HepG2 (cell line): ENCODE measurements at regions not wholly inside any gene's neighbourhood (a gene's known extent, or its start where the extent isn't known, plus 50 kb on each side); places are given as distances from the start of the nearest gene placed in this dataset.

Experiments
- ATRX ChIP-seq: sonication (generic); formaldehyde crosslinking; IDR thresholded peaks from 2 replicates; pipeline ENCODE4 v1.4.0; 2020; ENCODE audit warnings: missing genetic modification reagents, borderline replicate concordance
- FIP1L1 ChIP-seq: fragments of 200-400 bp; formaldehyde crosslinking; IDR thresholded peaks from 2 replicates; pipeline ENCODE4 v1.6.1; 2018; ENCODE audit warnings: low read depth, mild to moderate bottlenecking, low read length, moderate library complexity, borderline replicate concordance; ENCODE audit not compliant: insufficient read depth
- HNF1B ChIP-seq: sonication (generic); formaldehyde crosslinking; IDR thresholded peaks from 2 replicates; pipeline ENCODE4 v1.5.1; 2020; ENCODE audit warnings: mild to moderate bottlenecking, moderate library complexity, missing genetic modification reagents
- HNF4A ChIP-seq: sonication (generic); formaldehyde crosslinking; IDR thresholded peaks from 2 replicates; pipeline ENCODE4 v1.4.0; 2020; ENCODE audit warnings: missing genetic modification reagents
- HOXA5 ChIP-seq: sonication (generic); formaldehyde crosslinking; IDR thresholded peaks from 2 replicates; pipeline ENCODE4 v1.4.0; 2020; ENCODE audit warnings: missing genetic modification reagents
- MIER3 ChIP-seq: IDR thresholded peaks from 2 replicates; pipeline ENCODE4 v1.6.1; 2016; ENCODE audit warnings: missing compliant biosample characterization, borderline replicate concordance
- MLLT10 ChIP-seq: sonication (generic); formaldehyde crosslinking; IDR thresholded peaks from 2 replicates; pipeline ENCODE4 v1.4.0; 2020; ENCODE audit warnings: missing genetic modification reagents
- NR2F2 ChIP-seq: IDR thresholded peaks from 2 replicates; pipeline ENCODE4 v1.6.1; 2012; ENCODE audit warnings: low read depth, inconsistent platforms, borderline replicate concordance
- SKIL ChIP-seq: sonication (generic); formaldehyde crosslinking; IDR thresholded peaks from 2 replicates; pipeline ENCODE4 v1.8.0; 2022; ENCODE audit warnings: missing genetic modification reagents, mild to moderate bottlenecking, moderate library complexity, borderline replicate concordance
- ZNF407 ChIP-seq: sonication (generic); formaldehyde crosslinking; IDR thresholded peaks from one replicate; pipeline ENCODE4 v1.5.1; 2020; ENCODE audit warnings: mild to moderate bottlenecking, missing genetic modification reagents; ENCODE audit errors: not compliant biosample characterization
- ZNF451 ChIP-seq: sonication (generic); formaldehyde crosslinking; IDR thresholded peaks from 2 replicates; pipeline ENCODE4 v1.5.0; 2020; ENCODE audit warnings: mild to moderate bottlenecking, missing genetic modification reagents
- ZNF619 ChIP-seq: sonication (generic); formaldehyde crosslinking; IDR thresholded peaks from 2 replicates; pipeline ENCODE4 v1.4.0; 2020; ENCODE audit warnings: mild to moderate bottlenecking, missing genetic modification reagents
- ZNF878 ChIP-seq: sonication (generic); formaldehyde crosslinking; IDR thresholded peaks from 2 replicates; pipeline ENCODE4 v1.8.1; 2023; ENCODE audit warnings: mild to moderate bottlenecking, missing genetic modification reagents, moderate library complexity
- ZSCAN9 ChIP-seq: IDR thresholded peaks from 2 replicates; pipeline ENCODE4 v1.6.1; 2016; ENCODE audit warnings: borderline replicate concordance
- TF ChIP-seq, protein P1 (sequence below): IDR thresholded peaks from 2 replicates; pipeline ENCODE4 v1.6.1; 2016; ENCODE audit warnings: low read depth

DNA sequence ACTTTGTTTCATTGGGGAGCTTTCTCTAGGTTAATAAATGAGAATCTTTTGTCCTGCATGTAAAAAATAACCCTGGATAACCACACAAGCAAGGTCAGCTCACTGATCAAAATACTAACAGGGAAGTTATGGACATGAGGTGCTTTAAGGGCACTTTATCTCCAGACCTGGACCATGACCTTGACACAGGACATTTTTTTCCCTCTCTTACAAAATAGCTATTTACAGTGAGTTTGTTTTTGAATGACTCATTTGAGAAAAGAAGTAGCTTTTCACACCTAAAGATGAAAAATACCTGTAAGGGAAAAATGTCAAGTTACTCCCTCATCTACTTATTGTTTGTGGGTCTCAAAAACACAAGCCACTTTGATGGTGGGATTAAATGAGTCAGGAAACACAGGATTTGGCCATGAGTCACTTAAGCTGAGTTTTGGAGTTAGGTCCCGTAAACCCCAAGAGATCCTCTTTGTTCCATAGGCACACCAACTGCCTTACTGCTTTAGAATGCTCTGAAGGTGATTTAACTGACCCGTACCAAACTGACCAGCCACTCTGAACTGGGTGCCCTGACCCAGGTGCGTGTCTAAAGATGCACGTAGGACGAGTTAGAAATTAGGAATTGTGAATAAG lies 479.3 kb upstream of the NXPH2 start (continued):
- TF ChIP-seq ZNF878 (CRISPR knock-in tag) (no peak), ZNF451 (CRISPR knock-in tag) (no peak), HOXA5 (CRISPR knock-in tag) (no peak), HNF1B (no peak), MLLT10 (no peak), ATRX (CRISPR knock-in tag) (no peak), SKIL (peak; percentile 51; the same call in 1 of the 2 replicates), NR2F2 (peak; percentile 73), ZNF407 (CRISPR knock-in tag) (no peak), MIER3 (no peak), HNF4A (CRISPR knock-in tag) (peak; percentile 45; the same call in 1 of the 2 replicates), ZNF619 (no peak), FIP1L1 (no peak), ZSCAN9 (CRISPR knock-in tag) (no peak)
- TF ChIP-seq, protein P1, sequence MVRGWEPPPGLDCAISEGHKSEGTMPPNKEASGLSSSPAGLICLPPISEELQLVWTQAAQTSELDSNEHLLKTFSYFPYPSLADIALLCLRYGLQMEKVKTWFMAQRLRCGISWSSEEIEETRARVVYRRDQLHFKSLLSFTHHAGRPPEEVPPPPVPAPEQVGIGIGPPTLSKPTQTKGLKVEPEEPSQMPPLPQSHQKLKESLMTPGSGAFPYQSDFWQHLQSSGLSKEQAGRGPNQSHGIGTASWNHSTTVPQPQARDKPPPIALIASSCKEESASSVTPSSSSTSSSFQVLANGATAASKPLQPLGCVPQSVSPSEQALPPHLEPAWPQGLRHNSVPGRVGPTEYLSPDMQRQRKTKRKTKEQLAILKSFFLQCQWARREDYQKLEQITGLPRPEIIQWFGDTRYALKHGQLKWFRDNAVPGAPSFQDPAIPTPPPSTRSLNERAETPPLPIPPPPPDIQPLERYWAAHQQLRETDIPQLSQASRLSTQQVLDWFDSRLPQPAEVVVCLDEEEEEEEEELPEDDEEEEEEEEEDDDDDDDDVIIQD (CRISPR knock-in tag) = peak; percentile 39; the same call in 1 of the 2 replicates
